Psoas muscle (tissue), 7 donors: ENCODE measurements at regions not wholly inside any gene's neighbourhood (a gene's known extent, or its start where the extent isn't known, plus 50 kb on each side); places are given as distances from the start of the nearest gene placed in this dataset.
"Not testable (repeated sequence)": the region's sequence is repeated elsewhere in the genome, so short reads cannot be mapped to it uniquely, and the experiment has no call there.

ENCODE experiments used
- ATAC-seq, 4 donors: fragments of 200-7000 bp; cut with Tn5 transposase; one replicate each; pipeline ENCODE4 v1.9.1; 2020; ENCODE audit warnings: moderate library complexity in 3 of 4, mild to moderate bottlenecking in 2 of 4
- DNase-seq, 2 donors: peaks; one replicate each; pipeline ENCODE4 v3.0.0-alpha.2; 2020
- H3K27ac ChIP-seq: fragments of 200-600 bp; one replicate; pipeline ENCODE4 v1.8.0; 2022
- H3K27me3 ChIP-seq, 3 donors: fragments of 200-600 bp in 1 of 3; one replicate each; pipeline versions ENCODE4 v1.6.1 to v1.8.0; 2013 to 2022; ENCODE audit warnings: low read length in 2 of 3, mild to moderate bottlenecking in 2 of 3, moderate library complexity in 1 of 3; ENCODE audit not compliant: insufficient read depth in 3 of 3
- H3K36me3 ChIP-seq, 2 donors: fragments of 200-600 bp in 1 of 2; one replicate each; pipeline versions ENCODE4 v1.6.1 to v1.8.0; 2013 to 2022; ENCODE audit warnings: low read depth in 1 of 2, mild to moderate bottlenecking in 1 of 2, moderate library complexity in 1 of 2; ENCODE audit not compliant: insufficient read depth in 1 of 2
- H3K4me1 ChIP-seq: fragments of 200-600 bp; one replicate; pipeline ENCODE4 v1.8.0; 2022
- H3K4me3 ChIP-seq: fragments of 200-600 bp; one replicate; pipeline ENCODE4 v1.8.0; 2022; ENCODE audit warnings: mild to moderate bottlenecking
- H3K9me3 ChIP-seq: fragments of 200-600 bp; one replicate; pipeline ENCODE4 v1.8.0; 2022
- WGBS, 3 donors: extraction: QIAGEN DNeasy Blood & Tissue Kit; methylation state at CpG; one replicate each; pipeline versions ENCODE4 v1.1.6 to v1.1.7; 2013; 5-methylcytosine and 5-hydroxymethylcytosine counted together
- intact Hi-C, 2 donors: fragments of 100-400 bp; cut with DNase I; formaldehyde crosslinking; loops; one replicate each; pipeline versions ENCODE4 v1.11.0 to v1.14.2; 2022
- TF ChIP-seq, protein P1 (sequence below): fragments of 200-600 bp; IDR thresholded peaks from one replicate; pipeline ENCODE4 v1.8.0; 2022; ENCODE audit warnings: antibody characterized with exemption
- donor health status: healthy with polysubstance abuse.
- donor health status: DM: no; HTN: no; CAD: no; lungs with moderate emphysema.
- donor health status: Bipolar disorder and iron deficiency.
- donor health status: healthy.
- donor health status: DM: yes; HTN: yes; CAD: no.
- donor health status: DM: no; HTN: no; CAD: no.
- donor health status: DM: yes; HTN: yes; CAD: no.

DNA sequence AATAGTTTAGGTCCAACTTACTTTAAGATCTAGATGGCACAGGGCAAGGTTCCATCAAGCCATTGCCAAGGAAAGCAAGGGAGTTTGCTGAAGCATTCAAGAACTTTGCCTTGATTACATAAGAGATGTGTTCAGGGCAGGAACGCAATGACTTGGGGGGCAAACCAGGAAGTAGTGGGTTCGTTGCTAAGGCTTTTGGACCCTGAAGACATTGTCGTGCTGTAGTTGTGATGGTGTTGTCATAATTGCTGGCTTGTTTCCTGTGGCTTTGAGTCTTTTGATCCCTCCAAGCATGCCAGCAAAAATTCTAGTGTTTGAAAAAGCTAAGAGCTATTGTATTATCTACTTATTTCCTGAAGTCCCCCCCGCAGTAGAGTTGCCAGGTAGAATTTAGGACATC is 70.7 kb upstream of the HNF1B start:
- H3K36me3 ChIP-seq: no peaks in the 10 kb centered on the region
- intact Hi-C loops: loop anchor here in 1 of 2 donors (10.0 kb wide), 1 partner anchor 171 kb away; the partner anchor contains the start of gene DDX52
- no peak overlapping the region for H3K4me3 ChIP-seq
- no peak overlapping the region for H3K27ac ChIP-seq
- ATAC-seq (no peak), DNase-seq (no peak)
- 58 to 71% (median 61%) methylated on average over 4 of the region's 4 CpGs for WGBS, 3 donors
- H3K9me3 ChIP-seq: peaks cover 3% of the 10 kb centered on the region
- TF ChIP-seq, protein P1, sequence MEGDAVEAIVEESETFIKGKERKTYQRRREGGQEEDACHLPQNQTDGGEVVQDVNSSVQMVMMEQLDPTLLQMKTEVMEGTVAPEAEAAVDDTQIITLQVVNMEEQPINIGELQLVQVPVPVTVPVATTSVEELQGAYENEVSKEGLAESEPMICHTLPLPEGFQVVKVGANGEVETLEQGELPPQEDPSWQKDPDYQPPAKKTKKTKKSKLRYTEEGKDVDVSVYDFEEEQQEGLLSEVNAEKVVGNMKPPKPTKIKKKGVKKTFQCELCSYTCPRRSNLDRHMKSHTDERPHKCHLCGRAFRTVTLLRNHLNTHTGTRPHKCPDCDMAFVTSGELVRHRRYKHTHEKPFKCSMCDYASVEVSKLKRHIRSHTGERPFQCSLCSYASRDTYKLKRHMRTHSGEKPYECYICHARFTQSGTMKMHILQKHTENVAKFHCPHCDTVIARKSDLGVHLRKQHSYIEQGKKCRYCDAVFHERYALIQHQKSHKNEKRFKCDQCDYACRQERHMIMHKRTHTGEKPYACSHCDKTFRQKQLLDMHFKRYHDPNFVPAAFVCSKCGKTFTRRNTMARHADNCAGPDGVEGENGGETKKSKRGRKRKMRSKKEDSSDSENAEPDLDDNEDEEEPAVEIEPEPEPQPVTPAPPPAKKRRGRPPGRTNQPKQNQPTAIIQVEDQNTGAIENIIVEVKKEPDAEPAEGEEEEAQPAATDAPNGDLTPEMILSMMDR: no peak
- H3K4me1 ChIP-seq: no peaks in the 10 kb centered on the region
- H3K27me3 ChIP-seq: peaks cover 0 to 7% (median 4%) of the 10 kb centered on the region in 3 donors

DNA sequence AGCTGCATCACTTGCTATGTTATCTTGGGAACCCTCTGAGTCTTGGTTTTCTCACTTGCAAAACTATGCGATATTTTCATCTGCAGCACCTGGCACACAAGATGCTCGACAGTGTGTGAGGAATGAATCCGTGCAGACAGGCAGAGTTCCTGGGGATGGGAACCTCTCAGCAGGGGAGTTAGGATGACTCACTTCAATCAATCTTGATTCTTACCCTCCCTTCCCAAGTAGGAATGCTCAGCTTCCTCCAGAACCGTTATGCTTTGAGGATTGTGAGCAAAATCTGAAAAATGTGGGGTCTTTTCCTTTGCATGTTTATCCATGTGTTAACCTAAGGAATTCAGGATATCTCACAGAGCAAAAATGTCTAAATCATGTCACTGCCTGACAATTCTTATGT is 68.9 kb upstream of the HNF1B start:
- Histone ChIP-seq H3K36me3 (no peaks in the 10 kb centered on the region), H3K9me3 (peaks cover 3% of the 10 kb centered on the region), H3K4me3 (no peak overlapping the region), H3K4me1 (no peaks in the 10 kb centered on the region), H3K27me3 (peaks cover 0 to 7% (median 4%) of the 10 kb centered on the region in 3 donors), H3K27ac (no peak overlapping the region)
- no peak for ATAC-seq
- 46 to 50% (median 48%) methylated on average over 4 of the region's 4 CpGs for WGBS, 3 donors
- TF ChIP-seq, protein P1: no peak
- DNase-seq: no peak
- intact Hi-C loops: loop anchor here in 1 of 2 donors (10.0 kb wide), 1 partner anchor 169 kb away; the partner anchor contains the start of gene DDX52

DNA sequence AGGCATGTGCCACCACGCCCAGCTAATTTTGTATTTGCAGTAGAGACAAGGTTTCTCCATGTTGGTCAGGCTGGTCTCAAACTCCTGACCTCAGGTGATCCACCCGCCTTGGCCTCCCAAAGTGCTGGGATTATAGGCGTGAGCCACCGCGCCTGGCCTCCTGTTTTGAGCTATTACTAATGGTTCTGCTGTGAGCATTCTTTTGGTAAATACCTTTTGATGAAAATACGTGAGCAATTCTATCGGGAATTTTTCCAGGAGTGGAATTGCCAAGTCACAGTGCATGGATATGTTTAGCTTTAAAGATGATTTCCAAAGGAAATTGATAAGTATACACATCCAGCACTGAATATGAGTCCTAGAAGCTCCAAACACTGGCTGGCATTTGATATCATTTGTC is 64.0 kb upstream of the HNF1B start:
- DNase-seq, H3K4me1 ChIP-seq, H3K27me3 ChIP-seq, H3K36me3 ChIP-seq, H3K27ac ChIP-seq, H3K4me3 ChIP-seq, ATAC-seq, H3K9me3 ChIP-seq, intact Hi-C loops: not testable (repeated sequence)
- WGBS, 3 donors: 80 to 92% (median 84%) methylated on average over 7 of the region's 7 CpGs

DNA sequence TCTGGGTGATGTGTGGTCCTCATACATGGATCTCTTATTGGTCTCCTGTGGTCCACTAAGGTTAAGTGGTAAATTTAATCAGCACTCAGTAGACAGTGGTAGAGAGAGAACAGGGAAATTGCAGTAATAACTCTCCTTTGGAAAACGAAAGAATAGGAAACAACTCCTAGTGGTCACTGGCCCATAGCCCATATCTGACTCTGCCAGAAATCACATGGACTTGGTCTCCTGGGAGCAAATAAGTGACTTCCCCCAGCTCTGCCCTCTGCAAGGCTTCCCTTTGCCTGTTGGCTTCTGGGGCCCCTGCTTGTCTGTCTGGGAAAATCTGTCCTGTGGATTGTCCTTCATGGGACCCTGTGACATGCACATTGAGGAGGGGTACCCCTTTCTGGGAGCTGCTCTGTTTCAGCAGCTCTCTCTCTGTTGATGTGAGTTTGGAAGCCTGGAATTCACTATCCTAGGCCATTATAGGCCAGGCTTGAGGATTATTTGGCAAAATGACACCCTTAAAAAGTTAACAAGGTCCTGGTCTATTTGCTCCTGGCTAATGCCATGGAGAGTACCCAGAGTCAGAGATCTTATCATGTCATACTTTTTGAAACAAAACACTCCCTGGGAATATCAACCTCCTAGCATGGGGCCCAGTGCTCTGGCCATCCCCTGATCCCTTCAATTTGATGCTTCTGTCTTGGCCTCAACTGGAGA is 58.0 kb upstream of the HNF1B start:
- ATAC-seq: no peak
- peaks cover 4% of the 10 kb centered on the region for H3K9me3 ChIP-seq

DNA sequence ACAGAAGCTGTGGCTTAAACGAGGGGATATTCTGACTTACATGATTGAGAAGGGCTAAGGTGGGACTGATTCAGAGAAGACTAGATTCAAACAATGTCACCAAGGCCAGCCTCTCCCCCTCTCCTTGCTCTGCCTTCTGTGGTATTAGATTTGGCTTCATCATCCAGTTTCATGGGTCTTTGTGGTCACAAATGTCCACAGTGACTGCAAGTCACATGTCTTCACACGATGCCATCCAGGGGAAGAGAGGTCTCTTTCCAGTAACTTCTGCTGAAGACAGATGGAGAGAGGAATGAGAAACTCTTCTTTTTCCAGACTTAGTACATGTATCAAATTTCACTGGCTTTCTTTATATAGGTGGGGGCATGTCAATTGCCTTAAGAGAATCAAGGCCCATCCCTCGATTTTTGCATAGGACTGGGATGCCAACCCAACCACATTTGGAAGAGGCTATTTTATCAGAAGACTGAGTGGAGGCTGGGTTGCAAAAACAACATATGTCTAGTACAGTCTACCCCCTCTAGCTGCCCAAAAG is 57.3 kb upstream of the HNF1B start:
- no peak for ATAC-seq
- peaks cover 4% of the 10 kb centered on the region for H3K9me3 ChIP-seq
- no peak for DNase-seq
- no peak overlapping the region for H3K4me3 ChIP-seq
- intact Hi-C loops: no loop called here
- H3K27me3 ChIP-seq: peaks cover 0 to 3% (median 1%) of the 10 kb centered on the region in 3 donors
- H3K36me3 ChIP-seq: no peaks in the 10 kb centered on the region
- WGBS, 3 donors: 64 to 69% (median 65%) methylated on average over 3 of the region's 3 CpGs
- H3K4me1 ChIP-seq: no peaks in the 10 kb centered on the region
- no peak overlapping the region for H3K27ac ChIP-seq
- TF ChIP-seq, protein P1: no peak

More for the DNA sequence above, 58.0 kb upstream of the HNF1B start:
- Histone ChIP-seq H3K4me3 (no peak overlapping the region), H3K4me1 (no peaks in the 10 kb centered on the region), H3K27ac (no peak overlapping the region), H3K36me3 (no peaks in the 10 kb centered on the region), H3K27me3 (peaks cover 0 to 3% (median 1%) of the 10 kb centered on the region in 3 donors)
- intact Hi-C loops: no loop called here
- TF ChIP-seq, protein P1: no peak
- no peak for DNase-seq
- 2 to 14% (median 4%) methylated on average over 1 of the region's 1 CpG for WGBS, 3 donors
